GM19463 (cell line): ENCODE measurements at regions not wholly inside any gene's neighbourhood (a gene's known extent, or its start where the extent isn't known, plus 50 kb on each side); places are given as distances from the start of the nearest gene placed in this dataset.

Experiments
- ATAC-seq: cut with Tn5 transposase; IDR thresholded peaks from one replicate; pipeline ENCODE4 v1.9.1; 2021; ENCODE audit warnings: mild to moderate bottlenecking, moderate library complexity; ENCODE audit not compliant: unreplicated experiment

GRCh38 chr11:29318134-29318845 is 698.5 kb downstream of the KCNA4 start:
- ATAC-seq = no peak

- ATAC-seq = no peak
These were observed 699.1 kb downstream of the KCNA4 start for GRCh38 chr11:29317694-29318093.

GRCh38 chr11:29315275-29315674 is 701.6 kb downstream of the KCNA4 start:
- ATAC-seq = no peak

- no peak for ATAC-seq
These were observed 702.6 kb downstream of the KCNA4 start for GRCh38 chr11:29314211-29314610.

- ATAC-seq = no peak
These were observed 704.0 kb downstream of the KCNA4 start for GRCh38 chr11:29312812-29313211.

- ATAC-seq = no peak
These were observed 706.0 kb downstream of the KCNA4 start for GRCh38 chr11:29310725-29311342.

- no peak for ATAC-seq
These were observed 706.8 kb downstream of the KCNA4 start for GRCh38 chr11:29309992-29310391.

GRCh38 chr11:29306527-29306926 is 710.3 kb downstream of the KCNA4 start:
- ATAC-seq = no peak

- ATAC-seq = peak; percentile 44
These were observed 711.2 kb downstream of the KCNA4 start for GRCh38 chr11:29305456-29306232.

- ATAC-seq = no peak
These were observed 716.4 kb downstream of the KCNA4 start for GRCh38 chr11:29300420-29300819.

- no peak for ATAC-seq
These were observed 720.1 kb downstream of the KCNA4 start for GRCh38 chr11:29296680-29297079.

- peak; percentile 99 for ATAC-seq
These were observed 723.0 kb downstream of the KCNA4 start for GRCh38 chr11:29293825-29294224.

- ATAC-seq = peak; percentile 54
These were observed 734.7 kb downstream of the KCNA4 start for GRCh38 chr11:29282088-29282487.

- ATAC-seq = no peak
These were observed 735.5 kb downstream of the KCNA4 start for GRCh38 chr11:29281271-29281777.

- peak; percentile 80 for ATAC-seq
These were observed 736.4 kb downstream of the KCNA4 start for GRCh38 chr11:29280452-29280851.

- no peak for ATAC-seq
These were observed 737.1 kb downstream of the KCNA4 start for GRCh38 chr11:29279716-29280115.

- ATAC-seq = no peak
These were observed 744.7 kb downstream of the KCNA4 start for GRCh38 chr11:29272019-29272654.

GRCh38 chr11:29271616-29272015 is 745.2 kb downstream of the KCNA4 start:
- no peak for ATAC-seq

GRCh38 chr11:29268733-29269132 is 748.1 kb downstream of the KCNA4 start:
- ATAC-seq = no peak

- ATAC-seq = no peak
These were observed 751.0 kb downstream of the KCNA4 start for GRCh38 chr11:29265792-29266191.

GRCh38 chr11:29265381-29265780 is 751.4 kb downstream of the KCNA4 start:
- no peak for ATAC-seq
